Hematopoietic multipotent progenitor cell treated with erythropoietin and hydrocortisone succinate and interleukin-3 and kit ligand, for 4 days (in vitro differentiated cells): ENCODE measurements at regions not wholly inside any gene's neighbourhood (a gene's known extent, or its start where the extent isn't known, plus 50 kb on each side); places are given as distances from the start of the nearest gene placed in this dataset.
A peak's percentile ranks its signal among the peaks of the same experiment; 100 is the strongest.

Experiments
- DNase-seq: peaks from one replicate; pipeline ENCODE4 v3.0.0-alpha.2; 2015

- DNase-seq: no peak
Measured at GRCh38 chr2:12090072-12090471, 343.6 kb downstream of the LPIN1 start.

- DNase-seq: no peak
Measured at GRCh38 chr2:12090590-12090989, 344.2 kb downstream of the LPIN1 start.

GRCh38 chr2:12091201-12091806 lies 344.9 kb downstream of the LPIN1 start:
- DNase-seq: no peak

GRCh38 chr2:12094134-12094533 lies 347.7 kb downstream of the LPIN1 start:
- DNase-seq: no peak

GRCh38 chr2:12096051-12096787 lies 349.8 kb downstream of the LPIN1 start:
- no peak for DNase-seq

GRCh38 chr2:12096788-12097449 lies 350.5 kb downstream of the LPIN1 start:
- no peak for DNase-seq

GRCh38 chr2:12097859-12098258 lies 351.4 kb downstream of the LPIN1 start:
- DNase-seq: no peak

- DNase-seq: no peak
Measured at GRCh38 chr2:12099374-12099773, 352.9 kb downstream of the LPIN1 start.

- DNase-seq: no peak
Measured at GRCh38 chr2:12102679-12103078, 356.2 kb downstream of the LPIN1 start.

- DNase-seq: no peak
Measured at GRCh38 chr2:12105180-12105579, 358.7 kb downstream of the LPIN1 start.

- no peak for DNase-seq
Measured at GRCh38 chr2:12106440-12107080, 360.1 kb downstream of the LPIN1 start.

GRCh38 chr2:12107321-12107720 lies 360.9 kb downstream of the LPIN1 start:
- no peak for DNase-seq

- DNase-seq: no peak
Measured at GRCh38 chr2:12107939-12108338, 361.5 kb downstream of the LPIN1 start.

- no peak for DNase-seq
Measured at GRCh38 chr2:12109363-12110017, 363.1 kb downstream of the LPIN1 start.

GRCh38 chr2:12110074-12110473 lies 363.6 kb downstream of the LPIN1 start:
- DNase-seq: peak; percentile 41

GRCh38 chr2:12110481-12110880 lies 364.0 kb downstream of the LPIN1 start:
- no peak for DNase-seq

GRCh38 chr2:12113412-12113811 lies 367.0 kb downstream of the LPIN1 start:
- no peak for DNase-seq

GRCh38 chr2:12114816-12115215 lies 368.4 kb downstream of the LPIN1 start:
- no peak for DNase-seq

GRCh38 chr2:12116228-12116750 lies 369.9 kb downstream of the LPIN1 start:
- DNase-seq: no peak

- DNase-seq: no peak
Measured at GRCh38 chr2:12119841-12120240, 373.4 kb downstream of the LPIN1 start.

- no peak for DNase-seq
Measured at GRCh38 chr2:12120281-12121150, 374.1 kb downstream of the LPIN1 start.

- DNase-seq: no peak
Measured at GRCh38 chr2:12124790-12125189, 378.4 kb downstream of the LPIN1 start.
